ENCODE measurements at regions not wholly inside any gene's neighbourhood (a gene's known extent, or its start where the extent isn't known, plus 50 kb on each side); places are given as distances from the start of the nearest gene placed in this dataset.

GRCh38 chr10:21265622-21266021 lies 259.9 kb downstream of the SKIDA1 start:
- H3K36me3 ChIP-seq (ENCODE audit: control insufficient read depth in 2 of 2, extremely low read depth in 1 of 2, insufficient read depth in 2 of 2, low read length in 2 of 2) = no peaks in the 10 kb centered on the region
- H3K4me3 ChIP-seq (ENCODE audit: control insufficient read depth in 2 of 3, extremely low read depth in 1 of 3, insufficient read depth in 2 of 3, low read depth in 1 of 3, low read length in 3 of 3) = no peak overlapping the region
- TF ChIP-seq, protein P1, sequence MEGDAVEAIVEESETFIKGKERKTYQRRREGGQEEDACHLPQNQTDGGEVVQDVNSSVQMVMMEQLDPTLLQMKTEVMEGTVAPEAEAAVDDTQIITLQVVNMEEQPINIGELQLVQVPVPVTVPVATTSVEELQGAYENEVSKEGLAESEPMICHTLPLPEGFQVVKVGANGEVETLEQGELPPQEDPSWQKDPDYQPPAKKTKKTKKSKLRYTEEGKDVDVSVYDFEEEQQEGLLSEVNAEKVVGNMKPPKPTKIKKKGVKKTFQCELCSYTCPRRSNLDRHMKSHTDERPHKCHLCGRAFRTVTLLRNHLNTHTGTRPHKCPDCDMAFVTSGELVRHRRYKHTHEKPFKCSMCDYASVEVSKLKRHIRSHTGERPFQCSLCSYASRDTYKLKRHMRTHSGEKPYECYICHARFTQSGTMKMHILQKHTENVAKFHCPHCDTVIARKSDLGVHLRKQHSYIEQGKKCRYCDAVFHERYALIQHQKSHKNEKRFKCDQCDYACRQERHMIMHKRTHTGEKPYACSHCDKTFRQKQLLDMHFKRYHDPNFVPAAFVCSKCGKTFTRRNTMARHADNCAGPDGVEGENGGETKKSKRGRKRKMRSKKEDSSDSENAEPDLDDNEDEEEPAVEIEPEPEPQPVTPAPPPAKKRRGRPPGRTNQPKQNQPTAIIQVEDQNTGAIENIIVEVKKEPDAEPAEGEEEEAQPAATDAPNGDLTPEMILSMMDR (optimal IDR thresholded peaks at IDR 0.05 in 1 of 3, IDR thresholded peaks at IDR 0.05 in 1 of 3, conservative IDR thresholded peaks at IDR 0.05 in 1 of 3; ENCODE audit: extremely low read depth in 1 of 3, insufficient read depth in 2 of 3, low read length in 3 of 3) = no peak
- no peak for TF ChIP-seq EZH2 (IDR thresholded peaks at IDR 0.05; ENCODE audit: low read length)
- no peak overlapping the region for H3K4me2 ChIP-seq (ENCODE audit: control insufficient read depth, extremely low read depth, insufficient read depth, low read depth, low read length)
- H3K27ac ChIP-seq (ENCODE audit: control insufficient read depth, insufficient read depth, low read length) = no peak overlapping the region
- no peaks in the 10 kb centered on the region for H3K79me2 ChIP-seq (ENCODE audit: control insufficient read depth, insufficient read depth, low read length)
- no peaks in the 10 kb centered on the region for H3K9me1 ChIP-seq (ENCODE audit: control insufficient read depth, extremely low read depth, insufficient read depth, low read length)
- H2AFZ ChIP-seq (ENCODE audit: control insufficient read depth, low read length) = no peak overlapping the region
- no peak overlapping the region for H3K9ac ChIP-seq (ENCODE audit: control insufficient read depth, extremely low read depth, insufficient read depth, low read length)
- H4K20me1 ChIP-seq (ENCODE audit: control insufficient read depth, extremely low read depth, insufficient read depth, low read length) = no peaks in the 10 kb centered on the region
- DNase-seq (ENCODE audit: low read depth, low spot score) (no peak), FAIRE-seq (no peak)
- peaks cover 11% of the 10 kb centered on the region for H3K4me1 ChIP-seq (ENCODE audit: control insufficient read depth, extremely low read depth, insufficient read depth, low read length)
- H3K27me3 ChIP-seq (ENCODE audit: control insufficient read depth, extremely low read depth, insufficient read depth, low read length) = no peaks in the 10 kb centered on the region
- no peaks in the 10 kb centered on the region for H3K9me3 ChIP-seq (ENCODE audit: control insufficient read depth, low read depth, low read length)
- dilution Hi-C loops (cut with MboI; ENCODE audit: extremely low pct_ligation_motif_present, low sequenced_read_pairs) = no loop called here

DNA sequence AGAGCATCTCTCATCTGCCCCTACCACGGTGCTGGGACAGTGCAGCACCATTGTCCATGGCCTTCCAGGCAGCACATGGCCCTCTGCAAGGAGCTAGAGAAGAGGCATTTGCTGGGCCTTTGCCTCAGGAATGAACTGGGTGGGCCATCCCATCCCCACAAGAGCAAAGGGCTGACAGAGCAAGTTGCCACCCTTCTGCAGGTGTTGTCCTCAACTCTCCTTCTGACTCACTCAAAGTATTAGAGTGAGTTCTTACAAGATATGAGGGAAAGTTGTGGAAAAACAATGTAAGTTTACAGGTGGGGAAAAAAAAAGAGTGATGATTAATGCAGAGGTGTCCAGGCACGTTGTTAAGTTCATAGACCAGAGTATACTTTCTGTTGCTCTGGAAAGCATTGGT lies 261.2 kb downstream of the SKIDA1 start:
- Histone ChIP-seq H3K9me3 (ENCODE audit: control insufficient read depth, low read depth, low read length) (no peaks in the 10 kb centered on the region), H3K4me3 (ENCODE audit: control insufficient read depth in 2 of 3, extremely low read depth in 1 of 3, insufficient read depth in 2 of 3, low read depth in 1 of 3, low read length in 3 of 3) (no peak overlapping the region), H4K20me1 (ENCODE audit: control insufficient read depth, extremely low read depth, insufficient read depth, low read length) (no peaks in the 10 kb centered on the region), H2AFZ (ENCODE audit: control insufficient read depth, low read length) (no peak overlapping the region), H3K4me1 (ENCODE audit: control insufficient read depth, extremely low read depth, insufficient read depth, low read length) (peaks cover 11% of the 10 kb centered on the region), H3K79me2 (ENCODE audit: control insufficient read depth, insufficient read depth, low read length) (no peaks in the 10 kb centered on the region), H3K27ac (ENCODE audit: control insufficient read depth, insufficient read depth, low read length) (peak overlapping the region; percentile 32), H3K4me2 (ENCODE audit: control insufficient read depth, extremely low read depth, insufficient read depth, low read depth, low read length) (no peak overlapping the region), H3K9me1 (ENCODE audit: control insufficient read depth, extremely low read depth, insufficient read depth, low read length) (no peaks in the 10 kb centered on the region), H3K36me3 (ENCODE audit: control insufficient read depth in 2 of 2, extremely low read depth in 1 of 2, insufficient read depth in 2 of 2, low read length in 2 of 2) (no peaks in the 10 kb centered on the region), H3K9ac (ENCODE audit: control insufficient read depth, extremely low read depth, insufficient read depth, low read length) (no peak overlapping the region), H3K27me3 (ENCODE audit: control insufficient read depth, extremely low read depth, insufficient read depth, low read length) (no peaks in the 10 kb centered on the region)
- DNase-seq (ENCODE audit: low read depth, low spot score) (peak; percentile 93), FAIRE-seq (peak; percentile 61)
- TF ChIP-seq, protein P1 (optimal IDR thresholded peaks at IDR 0.05 in 1 of 3, IDR thresholded peaks at IDR 0.05 in 1 of 3, conservative IDR thresholded peaks at IDR 0.05 in 1 of 3; ENCODE audit: extremely low read depth in 1 of 3, insufficient read depth in 2 of 3, low read length in 3 of 3) = no peak
- no peak for TF ChIP-seq EZH2 (IDR thresholded peaks at IDR 0.05; ENCODE audit: low read length)
- dilution Hi-C loops (cut with MboI; ENCODE audit: extremely low pct_ligation_motif_present, low sequenced_read_pairs) = no loop called here

Data from keratinocyte (primary cell).